AG09309 (cell line): ENCODE measurements at regions not wholly inside any gene's neighbourhood (a gene's known extent, or its start where the extent isn't known, plus 50 kb on each side); places are given as distances from the start of the nearest gene placed in this dataset.

Experiments
- DNase-seq: peaks from one replicate; pipeline ENCODE4 v3.0.0-alpha.2; 2010; ENCODE audit warnings: low read depth
- H3K4me3 ChIP-seq: 2 replicates; pipeline ENCODE4 v1.5.1; 2011; ENCODE audit warnings: mild to moderate bottlenecking, low read depth, low read length, moderate library complexity; ENCODE audit not compliant: control insufficient read depth
- CTCF ChIP-seq: IDR thresholded peaks from 2 replicates; pipeline ENCODE4 v1.5.1; 2011; ENCODE audit warnings: mild to moderate bottlenecking, low read depth, low read length, inconsistent platforms; ENCODE audit not compliant: insufficient read depth, control insufficient read depth; ENCODE audit errors: missing control alignments

- no peak for TF ChIP-seq CTCF
- DNase-seq = no peak
Measured at GRCh38 chr1:65036570-65037051, 70.3 kb upstream of the JAK1 start.

GRCh38 chr1:65039066-65039465, 72.7 kb upstream of the JAK1 start:
- TF ChIP-seq CTCF = no peak
- no peak overlapping the region for H3K4me3 ChIP-seq
- DNase-seq = no peak

More at GRCh38 chr1:65036570-65037051, 70.3 kb upstream of the JAK1 start:
- no peak overlapping the region for H3K4me3 ChIP-seq

- no peak for TF ChIP-seq CTCF
- no peak for DNase-seq
- H3K4me3 ChIP-seq = no peak overlapping the region
Measured at GRCh38 chr1:65039508-65039907, 73.2 kb upstream of the JAK1 start.

- no peak for DNase-seq
- no peak overlapping the region for H3K4me3 ChIP-seq
Measured at GRCh38 chr1:65042467-65042866, 76.1 kb upstream of the JAK1 start.

GRCh38 chr1:65044411-65044810, 78.1 kb upstream of the JAK1 start:
- no peak for DNase-seq
- H3K4me3 ChIP-seq = no peak overlapping the region
- no peak for TF ChIP-seq CTCF

More at GRCh38 chr1:65042467-65042866, 76.1 kb upstream of the JAK1 start:
- TF ChIP-seq CTCF = no peak

GRCh38 chr1:65045022-65045817, 78.9 kb upstream of the JAK1 start:
- DNase-seq = no peak
- no peak overlapping the region for H3K4me3 ChIP-seq
- no peak for TF ChIP-seq CTCF
